ENCODE measurements at regions not wholly inside any gene's neighbourhood (a gene's known extent, or its start where the extent isn't known, plus 50 kb on each side); places are given as distances from the start of the nearest gene placed in this dataset.

DNA sequence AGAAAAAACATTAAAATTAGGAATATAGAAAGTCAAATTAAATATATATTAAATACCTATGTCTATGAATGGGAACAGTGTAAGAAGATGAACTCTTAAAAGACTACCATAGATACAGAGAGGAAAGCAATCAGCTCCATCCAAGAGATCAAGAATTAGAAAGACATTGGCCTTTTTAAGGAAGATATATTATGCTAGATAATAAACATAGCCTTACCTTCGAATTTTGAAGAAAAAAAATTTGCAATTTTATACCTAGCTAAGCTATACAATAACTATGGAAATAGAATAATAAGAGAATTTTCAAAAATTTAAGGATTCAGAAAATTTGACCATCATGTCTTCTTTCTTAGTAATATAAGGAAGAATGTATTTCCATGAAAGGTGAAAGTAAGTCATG is 74.7 kb upstream of the MYT1L start (continued):
- TF ChIP-seq RNF2 (IDR thresholded peaks at IDR 0.05; ENCODE audit: borderline replicate concordance, low read depth, low read length, missing control alignments, poor library complexity, severe bottlenecking) (no peak), SIX5 (IDR thresholded peaks at IDR 0.05; ENCODE audit: low read depth, low read length) (no peak), POU5F1 (IDR thresholded peaks at IDR 0.05; ENCODE audit: low read depth, low read length) (no peak), TAF1 (IDR thresholded peaks at IDR 0.05; ENCODE audit: low read depth, low read length) (no peak)
- TF ChIP-seq, protein P1, sequence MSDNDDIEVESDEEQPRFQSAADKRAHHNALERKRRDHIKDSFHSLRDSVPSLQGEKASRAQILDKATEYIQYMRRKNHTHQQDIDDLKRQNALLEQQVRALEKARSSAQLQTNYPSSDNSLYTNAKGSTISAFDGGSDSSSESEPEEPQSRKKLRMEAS (IDR thresholded peaks at IDR 0.05), result no peak
- TF ChIP-seq, protein P2, sequence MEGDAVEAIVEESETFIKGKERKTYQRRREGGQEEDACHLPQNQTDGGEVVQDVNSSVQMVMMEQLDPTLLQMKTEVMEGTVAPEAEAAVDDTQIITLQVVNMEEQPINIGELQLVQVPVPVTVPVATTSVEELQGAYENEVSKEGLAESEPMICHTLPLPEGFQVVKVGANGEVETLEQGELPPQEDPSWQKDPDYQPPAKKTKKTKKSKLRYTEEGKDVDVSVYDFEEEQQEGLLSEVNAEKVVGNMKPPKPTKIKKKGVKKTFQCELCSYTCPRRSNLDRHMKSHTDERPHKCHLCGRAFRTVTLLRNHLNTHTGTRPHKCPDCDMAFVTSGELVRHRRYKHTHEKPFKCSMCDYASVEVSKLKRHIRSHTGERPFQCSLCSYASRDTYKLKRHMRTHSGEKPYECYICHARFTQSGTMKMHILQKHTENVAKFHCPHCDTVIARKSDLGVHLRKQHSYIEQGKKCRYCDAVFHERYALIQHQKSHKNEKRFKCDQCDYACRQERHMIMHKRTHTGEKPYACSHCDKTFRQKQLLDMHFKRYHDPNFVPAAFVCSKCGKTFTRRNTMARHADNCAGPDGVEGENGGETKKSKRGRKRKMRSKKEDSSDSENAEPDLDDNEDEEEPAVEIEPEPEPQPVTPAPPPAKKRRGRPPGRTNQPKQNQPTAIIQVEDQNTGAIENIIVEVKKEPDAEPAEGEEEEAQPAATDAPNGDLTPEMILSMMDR (IDR thresholded peaks at IDR 0.05; ENCODE audit: control extremely low read depth in 1 of 3, insufficient read depth in 1 of 3, low read depth in 1 of 3, low read length in 3 of 3), result no peak

Data from H1 (cell line).